Vagina (tissue), 2 donors: ENCODE measurements at regions not wholly inside any gene's neighbourhood (a gene's known extent, or its start where the extent isn't known, plus 50 kb on each side); places are given as distances from the start of the nearest gene placed in this dataset.

Experiments used
- CTCF ChIP-seq, 3 experiments: fragments of 450-650 bp in 2 of 3; fragments of 200-600 bp in 1 of 3; sonication (generic) in 1 of 3; IDR thresholded peaks; one replicate each; pipeline ENCODE4 v1.5.1; 2017 to 2019; ENCODE audit warnings: antibody characterized with exemption in 3 of 3, mild to moderate bottlenecking in 2 of 3, moderate library complexity in 2 of 3
- POLR2A ChIP-seq, 2 donors: fragments of 450-650 bp; IDR thresholded peaks; one replicate each; pipeline ENCODE4 v1.6.1; 2017; ENCODE audit warnings: antibody characterized with exemption in 2 of 2, mild to moderate bottlenecking in 2 of 2, moderate library complexity in 2 of 2

GRCh38 chr1:29878501-29878900, 642.2 kb downstream of the PTPRU start:
- TF ChIP-seq POLR2A (IDR thresholded peaks at IDR 0.05) (no peak), CTCF (IDR thresholded peaks at IDR 0.05) (no peak)
